ENCODE measurements at regions not wholly inside any gene's neighbourhood (a gene's known extent, or its start where the extent isn't known, plus 50 kb on each side); places are given as distances from the start of the nearest gene placed in this dataset.

- no peak for DNase-seq (ENCODE audit: low read depth in 2 of 2)
Measured at GRCh38 chr11:28417601-28418323, 309.6 kb downstream of the METTL15 start.

GRCh38 chr11:28412029-28412428 lies 303.8 kb downstream of the METTL15 start:
- DNase-seq (ENCODE audit: low read depth in 2 of 2), result no peak

GRCh38 chr11:28401446-28401845 lies 293.3 kb downstream of the METTL15 start:
- DNase-seq (ENCODE audit: low read depth in 2 of 2), result no peak

GRCh38 chr11:28400331-28401100 lies 292.3 kb downstream of the METTL15 start:
- no peak for DNase-seq (ENCODE audit: low read depth in 2 of 2)

- no peak for DNase-seq (ENCODE audit: low read depth in 2 of 2)
Measured at GRCh38 chr11:28393348-28393747, 285.2 kb downstream of the METTL15 start.

- DNase-seq (ENCODE audit: low read depth in 2 of 2), result no peak
Measured at GRCh38 chr11:28384418-28384817, 276.2 kb downstream of the METTL15 start.

GRCh38 chr11:28383456-28383855 lies 275.3 kb downstream of the METTL15 start:
- no peak for DNase-seq (ENCODE audit: low read depth in 2 of 2)

All from activated CD4-positive, alpha-beta T cell treated with anti-CD3 and anti-CD28 coated beads for 24 hours (primary cell).